ENCODE measurements at regions not wholly inside any gene's neighbourhood (a gene's known extent, or its start where the extent isn't known, plus 50 kb on each side); places are given as distances from the start of the nearest gene placed in this dataset.

- no peak for TF ChIP-seq PRDM10 (IDR thresholded peaks at IDR 0.05; ENCODE audit: partially characterized antibody)
- no peak for TF ChIP-seq E2F8 (IDR thresholded peaks at IDR 0.05; ENCODE audit: low read depth, partially characterized antibody)
- peak; percentile 97 for TF ChIP-seq PTBP1 (IDR thresholded peaks at IDR 0.05; ENCODE audit: low read depth, low read length)
- peak; percentile 48; the same call in 1 of the 2 replicates for TF ChIP-seq CBX1 (IDR thresholded peaks at IDR 0.05; ENCODE audit: low read depth)
- peak; percentile 90 for TF ChIP-seq BCOR (IDR thresholded peaks at IDR 0.05)
- TF ChIP-seq E2F4 (CRISPR knock-in tag; IDR thresholded peaks at IDR 0.05; ENCODE audit: low read depth), result no peak
- TF ChIP-seq ESRRA (IDR thresholded peaks at IDR 0.05; ENCODE audit: borderline replicate concordance, low read depth), result peak; percentile 71
- TF ChIP-seq XRCC5 (IDR thresholded peaks at IDR 0.05; ENCODE audit: low read depth, low read length), result no peak
Measured at GRCh38 chr3:13248640-13249039, 171.5 kb downstream of the NUP210 start (continued).

Measured in K562 (cell line).